H1 (cell line): ENCODE measurements at regions not wholly inside any gene's neighbourhood (a gene's known extent, or its start where the extent isn't known, plus 50 kb on each side); places are given as distances from the start of the nearest gene placed in this dataset.

Source experiments
- CTCF ChIA-PET: fragments of 300-600 bp; sonication (Branson Sonifier 250); formaldehyde crosslinking; loops from one replicate; lab custom pipeline; 2021; ENCODE audit not compliant: partially characterized antibody; lab: Charles Lee
- POLR2A ChIA-PET: fragments of 300-600 bp; sonication (Branson Sonifier 250); formaldehyde crosslinking; loops from one replicate; lab custom pipeline; 2021; ENCODE audit warnings: inconsistent platforms; ENCODE audit not compliant: partially characterized antibody; lab: Charles Lee
- DNase-seq, 2 experiments: peaks; one replicate each; pipeline versions ENCODE4 v3.0.0 to v3.0.0-alpha.2; 2010 to 2022; ENCODE audit warnings: low spot score in 2 of 2, low read depth in 1 of 2, mixed read lengths in 1 of 2
- FAIRE-seq: peaks from 2 replicates; lab custom pipeline; 2011; peaks lifted over from hg19 to GRCh38; lab: Jason Lieb, UNC
- H2AFZ ChIP-seq: 2 replicates; pipeline ENCODE4 v1.8.1; 2012; ENCODE audit warnings: low read length, inconsistent platforms
- H2AK5ac ChIP-seq: 2 replicates; pipeline ENCODE4 v1.6.1; 2013; ENCODE audit warnings: low read depth, low read length
- H2BK120ac ChIP-seq: replicated peaks from 2 replicates; pipeline ENCODE3; 2013; ENCODE audit warnings: low read depth, low read length, inconsistent platforms
- H2BK12ac ChIP-seq: 2 replicates; pipeline ENCODE4 v1.6.1; 2013; ENCODE audit warnings: low read depth, low read length
- H2BK15ac ChIP-seq: 2 replicates; pipeline ENCODE4 v1.6.1; 2013; ENCODE audit warnings: low read length
- H2BK20ac ChIP-seq: 2 replicates; pipeline ENCODE4 v1.6.1; 2013; ENCODE audit warnings: low read length
- H2BK5ac ChIP-seq: 2 replicates; pipeline ENCODE4 v1.6.1; 2013; ENCODE audit warnings: low read depth, low read length
- H3K14ac ChIP-seq: 2 replicates; pipeline ENCODE4 v1.6.1; 2013; ENCODE audit warnings: inconsistent platforms; ENCODE audit not compliant: insufficient read length
- H3K18ac ChIP-seq: 2 replicates; pipeline ENCODE4 v1.6.1; 2013; ENCODE audit warnings: low read length; ENCODE audit errors: extremely low read depth
- H3K23ac ChIP-seq: 2 replicates; pipeline ENCODE4 v1.6.1; 2013; ENCODE audit warnings: inconsistent platforms; ENCODE audit not compliant: insufficient read length
- H3K23me2 ChIP-seq: 2 replicates; pipeline ENCODE4 v1.6.1; 2013; ENCODE audit warnings: low read depth, low read length
- H3K27ac ChIP-seq: 2 replicates; pipeline ENCODE4 v1.6.1; 2011; ENCODE audit warnings: low read depth, low read length, inconsistent platforms
- H3K27me3 ChIP-seq, 4 experiments: replicated peaks in 1 of 4; 1 replicate in 1 of 4; 2 replicates in 3 of 4; pipeline versions ENCODE4 v1.6.1 to v1.8.1; 2011 to 2013; ENCODE audit warnings: low read length in 3 of 4, mild to moderate bottlenecking in 3 of 4, inconsistent platforms in 2 of 4, mixed read lengths in 2 of 4, moderate library complexity in 1 of 4; ENCODE audit not compliant: control insufficient read depth in 3 of 4, insufficient read depth in 3 of 4; ENCODE audit errors: extremely low read depth in 1 of 4
- H3K36me3 ChIP-seq, 4 experiments: 2 replicates each; pipeline versions ENCODE4 v1.6.1 to v1.8.1; 2011 to 2013; ENCODE audit warnings: mild to moderate bottlenecking in 4 of 4, low read length in 3 of 4, moderate library complexity in 2 of 4, control low read depth in 1 of 4, inconsistent platforms in 1 of 4; ENCODE audit not compliant: insufficient read depth in 4 of 4, control insufficient read depth in 2 of 4
- H3K4ac ChIP-seq: replicated peaks from 2 replicates; pipeline ENCODE3; 2013; ENCODE audit warnings: low read length, low read depth, mixed read lengths, inconsistent platforms; ENCODE audit not compliant: insufficient read length
- H3K4me1 ChIP-seq, 4 experiments: replicated peaks in 1 of 4; 1 replicate in 1 of 4; 2 replicates in 3 of 4; pipeline versions ENCODE4 v1.6.1 to v1.8.1; 2011 to 2013; ENCODE audit warnings: low read length in 3 of 4, inconsistent platforms in 2 of 4, mixed read lengths in 1 of 4; ENCODE audit not compliant: insufficient read depth in 4 of 4, control insufficient read depth in 3 of 4
- H3K4me2 ChIP-seq, 2 experiments: 2 replicates each; pipeline versions ENCODE4 v1.6.1 to v1.8.1; 2011 to 2013; ENCODE audit warnings: low read depth in 2 of 2, low read length in 2 of 2, control low read depth in 1 of 2, inconsistent platforms in 1 of 2, mild to moderate bottlenecking in 1 of 2; ENCODE audit not compliant: insufficient read depth in 1 of 2
- H3K4me3 ChIP-seq, 4 experiments: fragments of 200-600, 300-600 bp in 1 of 4; sonication (generic), shearing (Covaris generic), sonication (Bioruptor Twin) in 1 of 4; 2 replicates each; pipeline versions ENCODE4 v1.5.1 to v1.8.1; 2011 to 2016; ENCODE audit warnings: low read length in 4 of 4, low read depth in 3 of 4, control low read depth in 2 of 4, inconsistent platforms in 2 of 4, mild to moderate bottlenecking in 2 of 4, mixed read lengths in 1 of 4, moderate library complexity in 1 of 4; ENCODE audit not compliant: insufficient read depth in 2 of 4; ENCODE audit errors: extremely low read depth in 1 of 4
- H3K56ac ChIP-seq: replicated peaks from 2 replicates; pipeline ENCODE3; 2013; ENCODE audit warnings: low read depth, mild to moderate bottlenecking, mixed read lengths, low read length, inconsistent platforms; ENCODE audit not compliant: insufficient read length
- H3K79me1 ChIP-seq: 2 replicates; pipeline ENCODE4 v1.6.1; 2013; ENCODE audit warnings: low read depth, low read length, control low read depth
- H3K79me2 ChIP-seq, 2 experiments: 2 replicates each; pipeline versions ENCODE4 v1.6.1 to v1.8.1; 2012 to 2013; ENCODE audit warnings: low read length in 2 of 2, mild to moderate bottlenecking in 2 of 2, inconsistent platforms in 1 of 2; ENCODE audit not compliant: insufficient read depth in 2 of 2, control insufficient read depth in 1 of 2
- H3K9ac ChIP-seq, 4 experiments: replicated peaks in 1 of 4; 1 replicate in 1 of 4; 2 replicates in 3 of 4; pipeline versions ENCODE4 v1.6.1 to v1.8.1; 2011 to 2013; ENCODE audit warnings: low read depth in 3 of 4, low read length in 3 of 4, control low read depth in 2 of 4, mild to moderate bottlenecking in 2 of 4, moderate library complexity in 2 of 4, inconsistent platforms in 1 of 4; ENCODE audit errors: extremely low read depth in 1 of 4
- H3K9me3 ChIP-seq, 2 experiments: 2 replicates each; pipeline versions ENCODE4 v1.6.1 to v1.8.1; 2012 to 2013; ENCODE audit warnings: mild to moderate bottlenecking in 2 of 2, moderate library complexity in 2 of 2, control low read depth in 1 of 2, inconsistent platforms in 1 of 2, low read depth in 1 of 2, low read length in 1 of 2, mixed read lengths in 1 of 2; ENCODE audit not compliant: insufficient read depth in 2 of 2
- H4K20me1 ChIP-seq, 2 experiments: replicated peaks in 1 of 2; 2 replicates each; pipeline versions ENCODE3 to v1.8.1; 2011 to 2013; ENCODE audit warnings: inconsistent platforms in 2 of 2, low read length in 2 of 2, mild to moderate bottlenecking in 1 of 2; ENCODE audit not compliant: insufficient read depth in 2 of 2, control insufficient read depth in 1 of 2
- H4K5ac ChIP-seq: 2 replicates; pipeline ENCODE4 v1.6.1; 2013; ENCODE audit warnings: low read length, low read depth, mixed read lengths, inconsistent platforms; ENCODE audit not compliant: insufficient read length
- H4K8ac ChIP-seq: 2 replicates; pipeline ENCODE4 v1.8.0; 2013; ENCODE audit warnings: mild to moderate bottlenecking, moderate library complexity, low read length, inconsistent platforms; ENCODE audit not compliant: insufficient read depth; ENCODE audit errors: extremely low read depth
- H4K91ac ChIP-seq: replicated peaks from 2 replicates; pipeline ENCODE3; 2013; ENCODE audit warnings: low read length, mixed read lengths, inconsistent platforms; ENCODE audit not compliant: insufficient read length
- E2F6 ChIP-seq: IDR thresholded peaks from 2 replicates; pipeline ENCODE4 v1.6.1; 2012; ENCODE audit warnings: inconsistent platforms
- EGR1 ChIP-seq: IDR thresholded peaks from 2 replicates; pipeline ENCODE4 v1.6.1; 2011; ENCODE audit warnings: low read depth, low read length, borderline replicate concordance
- GTF2F1 ChIP-seq: IDR thresholded peaks from 2 replicates; pipeline ENCODE4 v1.6.1; 2012; ENCODE audit warnings: low read depth, low read length, improper control_type of control experiment, borderline replicate concordance
- HDAC2 ChIP-seq, 2 experiments: fragments of 300-600 bp in 1 of 2; sonication (generic) in 1 of 2; IDR thresholded peaks; 2 replicates each; pipeline ENCODE4 v1.6.1; 2011 to 2012; ENCODE audit warnings: low read depth in 2 of 2, low read length in 2 of 2, mild to moderate bottlenecking in 2 of 2, moderate library complexity in 2 of 2, borderline replicate concordance in 1 of 2, inconsistent platforms in 1 of 2
- MAX ChIP-seq: IDR thresholded peaks from 2 replicates; pipeline ENCODE4 v1.6.1; 2012; ENCODE audit warnings: inconsistent platforms
- PHF8 ChIP-seq: fragments of 200-600 bp; sonication (generic); conservative IDR thresholded peaks from 2 replicates; pipeline ENCODE4 v1.7.1; 2012; ENCODE audit warnings: low read depth, mild to moderate bottlenecking, inconsistent platforms, low read length, moderate library complexity
- RAD21 ChIP-seq, 2 experiments: IDR thresholded peaks in 1 of 2; conservative IDR thresholded peaks in 1 of 2; 2 replicates each; pipeline ENCODE4 v1.6.1; 2011; ENCODE audit warnings: low read depth in 2 of 2, low read length in 2 of 2, improper control_type of control experiment in 1 of 2, inconsistent platforms in 1 of 2, mild to moderate bottlenecking in 1 of 2, moderate library complexity in 1 of 2
- SIX5 ChIP-seq: IDR thresholded peaks from 2 replicates; pipeline ENCODE4 v1.6.1; 2011; ENCODE audit warnings: mild to moderate bottlenecking, low read depth, low read length
- SP1 ChIP-seq: IDR thresholded peaks from 2 replicates; pipeline ENCODE4 v1.6.1; 2011; ENCODE audit warnings: low read depth, low read length
- TAF7 ChIP-seq: optimal IDR thresholded peaks from 2 replicates; pipeline ENCODE3; 2011; ENCODE audit warnings: low read depth, mild to moderate bottlenecking, inconsistent platforms, low read length, moderate library complexity, borderline replicate concordance
- USF2 ChIP-seq: IDR thresholded peaks from 2 replicates; pipeline ENCODE4 v1.6.1; 2011; ENCODE audit warnings: low read length, improper control_type of control experiment
- WGBS, 2 experiments: shearing (Covaris generic) in 1 of 2; methylation state at CpG; one replicate each; pipeline versions ENCODE4 v1.1.6 to v1.1.7; 2013 to 2015; ENCODE audit warnings: low lambda C conversion rate in 2 of 2, mixed read lengths in 2 of 2, inconsistent platforms in 1 of 2, low coverage in 1 of 2, missing lambda C conversion rate in 1 of 2; ENCODE audit not compliant: insufficient replicate concordance in 2 of 2, insufficient coverage in 1 of 2, insufficient read length in 1 of 2; ENCODE audit errors: extremely low coverage in 1 of 2, missing lambda C conversion rate in 1 of 2; 5-methylcytosine and 5-hydroxymethylcytosine counted together

- DNase-seq (peak in 1 of 2 experiments; percentile 64), FAIRE-seq (peak; percentile 48)
- no peaks in the 10 kb centered on the region for H4K20me1 ChIP-seq
- H4K5ac ChIP-seq, result no peak overlapping the region
- no peak overlapping the region for H2AK5ac ChIP-seq
- H3K79me2 ChIP-seq, result no peaks in the 10 kb centered on the region
- no peak overlapping the region for H2BK5ac ChIP-seq
- no peak overlapping the region for H2BK15ac ChIP-seq
- H3K27ac ChIP-seq, result no peak overlapping the region
- no peak overlapping the region for H2BK12ac ChIP-seq
- no peaks in the 10 kb centered on the region for H3K79me1 ChIP-seq
- no peaks in the 10 kb centered on the region for H3K23me2 ChIP-seq
- no peak overlapping the region for H3K56ac ChIP-seq
- H3K36me3 ChIP-seq, result no peaks in the 10 kb centered on the region
- H3K4ac ChIP-seq, result no peak overlapping the region
- no peaks in the 10 kb centered on the region; a peak in 1 of 7 replicates for H3K4me1 ChIP-seq
- POLR2A ChIA-PET, result no interaction called here
- H3K27me3 ChIP-seq, result no peaks in the 10 kb centered on the region
- 73% methylated on average over 5 of the region's 5 CpGs; no CpG with 5 or more reads in 1 of the 2 experiments for WGBS, 2 experiments
- H3K23ac ChIP-seq, result no peak overlapping the region
- no peak overlapping the region for H3K9ac ChIP-seq
- no peak overlapping the region for H3K18ac ChIP-seq
- no peak overlapping the region for H2AFZ ChIP-seq
- H3K14ac ChIP-seq, result no peak overlapping the region
- no peak overlapping the region for H4K8ac ChIP-seq
- H3K4me3 ChIP-seq, result no peak overlapping the region
- CTCF ChIA-PET, result interaction anchor here (0.6 to 2.1 kb wide), 16 partner anchors 10 to 301 kb away, joined by 3 to 13 read pairs (median 4); no protein-coding TSS in a partner anchor
- no peak overlapping the region for H3K4me2 ChIP-seq
- no peak overlapping the region for H4K91ac ChIP-seq
- H2BK20ac ChIP-seq, result no peak overlapping the region
- no peak overlapping the region for H2BK120ac ChIP-seq
- H3K9me3 ChIP-seq, result no peaks in the 10 kb centered on the region; a peak in 1 of 4 replicates
- TF ChIP-seq PHF8, result no peak
- TF ChIP-seq TAF7, result no peak
- TF ChIP-seq RAD21 (IDR thresholded peaks at IDR 0.05 in 1 of 2, conservative IDR thresholded peaks at IDR 0.05 in 1 of 2; ENCODE audit: low read depth in 2 of 2, low read length in 2 of 2), result peak; percentile 82 to 84
- TF ChIP-seq SIX5, result no peak
- no peak for TF ChIP-seq HDAC2 (IDR thresholded peaks at IDR 0.05; ENCODE audit: borderline replicate concordance in 1 of 2, low read depth in 2 of 2, low read length in 2 of 2)
- no peak for TF ChIP-seq GTF2F1
- peak; percentile 94 for TF ChIP-seq EGR1
- TF ChIP-seq USF2, result no peak
- no peak for TF ChIP-seq SP1
- TF ChIP-seq MAX, result peak; percentile 89
- TF ChIP-seq E2F6, result peak; percentile 82
Observed at GRCh38 chr1:58047265-58047858, 499.2 kb downstream of the OMA1 start.
